ENCODE measurements at regions not wholly inside any gene's neighbourhood (a gene's known extent, or its start where the extent isn't known, plus 50 kb on each side); places are given as distances from the start of the nearest gene placed in this dataset.
"Not testable (repeated sequence)": the region's sequence is repeated elsewhere in the genome, so short reads cannot be mapped to it uniquely, and the experiment has no call there.

DNA sequence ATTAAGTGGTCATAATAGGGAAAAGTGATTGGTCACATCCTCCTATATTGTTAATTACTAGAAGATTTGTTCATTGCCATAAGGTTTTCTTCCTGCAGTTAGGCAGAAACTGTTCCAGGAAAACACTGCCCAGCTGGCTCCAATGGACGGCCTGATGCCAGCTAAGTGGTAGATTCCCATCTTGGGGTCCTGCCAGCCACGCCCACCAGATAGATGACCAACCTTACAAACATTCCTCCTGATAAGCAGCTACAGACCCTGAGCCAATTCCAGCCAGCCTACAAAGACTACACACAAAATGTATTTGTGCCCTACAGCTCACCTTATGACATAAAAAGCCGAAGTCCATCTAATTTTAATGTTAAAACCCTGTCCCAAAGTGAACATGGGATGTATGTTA is 685.9 kb upstream of the USP15 start:
- DNase-seq (ENCODE audit: low spot score): no peak

DNA sequence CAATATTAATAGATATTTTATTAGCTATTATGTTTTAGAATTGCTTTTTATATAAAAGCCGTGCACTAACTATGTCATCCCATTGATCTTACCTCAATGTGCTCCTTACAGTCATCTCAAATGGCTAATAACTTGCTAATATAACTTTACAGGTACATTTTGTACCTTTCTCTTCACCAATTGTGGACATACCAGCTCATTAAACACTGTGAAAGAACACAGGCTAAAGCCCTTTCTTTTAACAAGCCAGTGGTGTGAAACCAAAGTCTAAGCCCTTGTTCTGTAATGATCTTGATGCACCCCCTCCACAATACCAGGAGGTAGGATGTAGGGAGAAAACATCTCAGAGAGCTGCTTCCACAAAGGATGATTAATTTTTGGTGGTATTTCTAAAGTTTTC is 675.3 kb upstream of the USP15 start:
- DNase-seq (ENCODE audit: low spot score): no peak

DNA sequence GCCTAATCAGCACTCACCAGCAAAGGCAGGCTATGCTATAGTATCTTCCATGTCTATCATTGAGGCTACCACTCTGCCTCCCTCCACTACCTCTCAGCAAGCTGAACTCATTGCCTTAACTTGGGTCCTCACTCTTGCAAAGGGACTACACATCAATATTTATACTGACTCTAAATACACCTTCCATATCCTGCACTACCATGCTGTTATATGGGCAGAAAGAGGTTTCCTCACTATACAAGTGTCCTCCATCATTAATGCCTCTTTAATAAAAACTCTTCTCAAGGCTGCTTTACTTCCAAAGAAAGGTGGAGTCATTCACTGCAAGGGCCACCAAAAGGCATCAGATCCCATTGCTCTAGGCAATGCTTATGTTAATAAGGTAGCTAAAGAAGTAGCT is 669.3 kb upstream of the USP15 start:
- DNase-seq (ENCODE audit: low spot score): not testable (repeated sequence)

DNA sequence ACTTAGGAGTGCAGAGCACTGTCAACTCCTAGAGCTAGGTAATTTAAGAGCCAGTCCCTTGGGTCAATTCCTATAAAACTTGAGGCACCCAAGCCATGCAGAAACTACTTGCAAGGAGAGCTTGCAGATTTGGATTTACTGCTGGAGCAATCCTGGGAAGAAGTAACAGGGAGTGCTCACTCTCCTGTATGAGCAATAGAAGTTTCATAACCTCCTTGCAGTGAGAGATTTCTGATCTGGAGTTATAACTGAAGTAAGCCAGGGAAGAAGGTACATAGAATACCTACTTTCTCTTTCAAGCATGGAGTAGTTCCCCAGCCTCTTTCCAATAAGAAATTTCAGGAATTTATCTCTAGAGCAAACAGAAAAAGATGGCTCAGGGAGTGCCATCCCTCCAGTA is 650.1 kb upstream of the USP15 start:
- no peak for DNase-seq (ENCODE audit: low spot score)

DNA sequence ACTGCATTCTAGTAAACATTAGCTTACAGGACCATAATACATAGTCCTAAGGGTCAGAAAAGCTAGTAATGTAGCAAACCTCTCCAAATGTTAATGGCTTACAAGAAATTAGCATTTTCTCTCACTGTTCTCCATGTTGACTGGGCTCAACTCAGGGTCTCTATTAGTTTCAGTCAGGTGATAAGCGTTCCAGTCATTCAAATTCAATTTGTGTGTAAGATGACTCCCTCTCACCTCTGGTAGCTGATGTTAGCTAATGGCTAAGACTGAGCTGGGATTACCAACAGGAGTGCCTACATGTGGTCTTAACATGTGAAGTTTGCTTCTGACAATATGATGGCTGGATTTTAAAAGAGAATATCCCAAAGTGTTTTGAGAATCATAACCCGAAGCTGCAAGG is 630.5 kb upstream of the USP15 start:
- DNase-seq (ENCODE audit: low spot score): no peak

DNA sequence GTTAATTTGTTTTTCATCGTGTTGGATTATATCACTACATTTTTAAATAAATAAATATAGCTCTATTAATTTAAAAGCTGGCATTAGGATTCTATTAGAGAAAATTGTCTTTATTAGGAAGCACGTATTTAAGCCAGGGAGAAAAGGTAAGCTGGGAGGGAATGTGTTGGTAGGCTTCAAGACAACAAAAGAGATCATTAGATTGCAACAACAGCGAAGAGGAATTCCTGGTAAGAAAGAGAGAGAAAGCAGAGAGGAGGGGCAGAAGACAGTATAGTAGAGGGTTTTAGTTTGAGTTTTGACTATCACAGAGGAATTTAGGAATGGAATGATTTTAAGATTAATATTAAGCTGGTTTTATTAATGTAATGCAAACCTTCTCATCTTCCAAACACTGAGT is 613.6 kb upstream of the USP15 start:
- no peak for DNase-seq (ENCODE audit: low spot score)

DNA sequence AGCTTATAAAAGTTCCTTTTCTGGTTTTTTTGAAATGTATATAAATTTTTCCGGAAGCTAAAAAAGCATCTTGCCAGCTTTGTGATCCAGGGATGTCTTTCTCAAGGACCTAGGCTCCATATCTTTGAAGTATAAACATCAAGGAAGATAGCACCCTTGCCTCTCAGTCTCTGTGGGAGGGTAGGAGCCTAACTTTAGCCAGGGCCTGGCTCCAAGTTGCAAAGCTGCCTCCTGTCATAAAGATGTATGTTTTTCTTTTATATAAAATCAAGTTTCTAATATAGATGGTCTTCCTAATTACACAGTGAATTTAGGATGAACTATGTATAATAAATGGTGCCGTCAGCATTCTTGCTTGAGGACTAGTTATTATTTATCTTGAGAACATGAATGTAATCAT is 612.6 kb upstream of the USP15 start:
- no peak for DNase-seq (ENCODE audit: low spot score)

DNA sequence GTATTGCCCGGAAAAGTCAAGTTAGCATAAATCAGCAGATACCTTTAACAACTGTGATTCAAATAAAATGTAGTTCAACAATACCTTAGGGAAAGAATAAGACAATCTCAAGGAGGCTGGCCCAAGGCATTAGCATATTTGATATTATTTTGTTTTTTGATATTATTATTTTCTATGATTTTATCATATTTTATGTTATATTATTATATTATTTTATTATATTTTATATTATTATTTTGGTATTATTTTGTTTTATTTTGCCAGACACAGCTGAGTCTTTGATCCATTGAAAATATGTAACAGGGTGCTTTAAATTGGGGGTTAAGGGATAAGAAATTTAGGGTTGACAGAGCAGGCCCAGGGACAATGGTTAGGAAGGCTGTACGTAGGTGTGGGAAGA is 607.9 kb upstream of the USP15 start:
- DNase-seq (ENCODE audit: low spot score): no peak

- DNase-seq (ENCODE audit: low spot score): no peak
These were observed 605.5 kb upstream of the USP15 start for GRCh38 chr12:61654698-61655097.

- no peak for DNase-seq (ENCODE audit: low spot score)
These were observed 605.0 kb upstream of the USP15 start for GRCh38 chr12:61655241-61655640.

GRCh38 chr12:61667676-61668075 is 592.5 kb upstream of the USP15 start:
- DNase-seq (ENCODE audit: low spot score): no peak

DNA sequence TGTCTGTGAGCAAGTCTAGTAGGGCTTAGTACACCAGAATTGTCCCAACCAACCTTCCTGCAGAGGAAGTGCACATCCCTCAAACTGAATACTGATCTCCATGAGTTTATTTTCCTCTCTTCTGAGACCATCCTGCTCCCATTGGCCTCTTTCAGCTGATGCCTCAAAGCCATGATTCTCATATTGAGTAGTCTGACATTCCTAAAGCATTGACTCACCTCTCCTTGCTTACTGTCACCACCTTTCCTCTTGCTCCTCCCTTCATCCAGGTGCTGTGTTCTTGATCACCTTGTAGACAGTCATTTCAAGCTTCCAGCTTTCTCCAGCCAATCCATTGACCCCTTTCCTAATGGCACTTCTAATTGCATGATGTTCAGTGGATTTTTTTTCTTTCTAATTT is 583.7 kb upstream of the USP15 start:
- DNase-seq (ENCODE audit: low spot score): no peak

GRCh38 chr12:61687407-61687806 is 572.8 kb upstream of the USP15 start:
- DNase-seq (ENCODE audit: low spot score): no peak

GRCh38 chr12:61694214-61694613 is 566.0 kb upstream of the USP15 start:
- DNase-seq (ENCODE audit: low spot score): no peak

GRCh38 chr12:61701471-61701870 is 558.7 kb upstream of the USP15 start:
- DNase-seq (ENCODE audit: low spot score): no peak

GRCh38 chr12:61706783-61707182 is 553.4 kb upstream of the USP15 start:
- DNase-seq (ENCODE audit: low spot score): no peak

DNA sequence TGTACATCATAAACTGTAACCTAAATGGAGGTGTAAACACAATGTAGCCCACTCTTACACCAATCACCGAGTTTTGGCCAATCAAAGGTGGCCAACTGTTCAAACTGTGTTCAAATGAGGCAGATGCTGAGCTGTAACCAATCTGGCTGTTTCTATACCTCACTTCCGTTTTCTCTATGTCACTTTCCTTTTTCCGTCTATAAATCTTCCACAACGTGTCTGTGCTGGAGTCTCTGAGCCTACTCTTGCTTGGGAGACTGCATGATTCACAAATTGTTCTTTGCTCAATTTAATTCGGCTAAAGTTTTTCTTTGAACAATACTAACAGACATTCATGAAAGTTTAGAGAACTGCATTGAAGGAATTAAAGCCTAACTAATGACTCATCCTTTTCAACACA is 547.1 kb upstream of the USP15 start:
- no peak for DNase-seq (ENCODE audit: low spot score)

- DNase-seq (ENCODE audit: low spot score): no peak
These were observed 542.2 kb upstream of the USP15 start for GRCh38 chr12:61717986-61718385.

- DNase-seq (ENCODE audit: low spot score): no peak
These were observed 520.3 kb upstream of the USP15 start for GRCh38 chr12:61739925-61740324.

DNA sequence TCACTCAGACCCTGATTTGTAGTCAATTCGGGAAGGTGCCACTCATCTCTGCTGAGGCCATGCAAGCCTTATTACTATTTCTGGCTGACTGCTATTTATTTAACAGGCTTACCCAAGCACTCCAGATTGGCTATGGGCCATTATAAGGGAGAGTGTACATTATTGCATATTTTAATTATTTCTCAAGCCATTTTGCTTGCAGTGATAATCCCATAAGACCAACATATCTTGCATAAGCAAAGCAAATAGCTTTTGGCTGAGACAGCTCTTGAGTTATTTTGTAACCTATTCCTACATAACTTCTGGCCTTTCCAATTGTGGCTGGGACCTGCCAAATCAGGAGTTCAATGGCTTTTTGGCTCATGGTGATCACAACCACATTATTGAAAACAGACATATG is 509.6 kb upstream of the USP15 start:
- DNase-seq (ENCODE audit: low spot score): no peak

GRCh38 chr12:61754214-61754613 is 506.0 kb upstream of the USP15 start:
- no peak for DNase-seq (ENCODE audit: low spot score)

DNA sequence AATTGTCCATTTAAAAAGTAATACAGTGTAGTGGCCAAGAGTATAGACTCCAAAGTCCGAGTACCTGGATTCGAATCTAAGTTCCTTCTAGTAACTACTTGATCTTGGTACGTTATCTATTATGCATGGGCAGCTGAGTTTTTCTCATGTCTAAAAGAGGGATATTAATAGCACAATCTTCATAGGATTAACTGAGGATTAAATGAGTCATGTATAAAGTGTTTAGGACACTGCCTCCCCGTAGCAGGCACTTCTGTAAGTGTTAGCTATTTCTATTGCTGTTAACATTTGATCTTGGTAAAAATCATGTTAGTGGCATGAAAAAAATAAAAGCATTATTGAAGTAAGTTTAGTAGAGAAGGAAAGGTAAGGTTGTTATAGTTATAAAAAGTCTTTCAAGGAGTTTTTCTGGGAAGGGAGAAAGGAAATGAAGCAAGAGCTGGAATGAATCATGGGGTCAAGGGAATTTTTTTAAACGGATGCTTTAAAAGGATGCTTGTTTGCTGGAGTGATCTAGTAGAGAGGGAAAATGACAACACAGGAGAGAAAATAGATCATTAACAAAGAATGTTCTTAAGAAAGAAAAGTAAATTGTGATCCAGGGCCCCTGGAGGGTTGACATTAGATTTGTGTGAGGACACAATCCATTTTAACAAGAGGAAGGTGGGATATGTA is 502.2 kb upstream of the USP15 start:
- no peak for DNase-seq (ENCODE audit: low spot score)

- no peak for DNase-seq (ENCODE audit: low spot score)
These were observed 501.5 kb upstream of the USP15 start for GRCh38 chr12:61758661-61759060.

DNA sequence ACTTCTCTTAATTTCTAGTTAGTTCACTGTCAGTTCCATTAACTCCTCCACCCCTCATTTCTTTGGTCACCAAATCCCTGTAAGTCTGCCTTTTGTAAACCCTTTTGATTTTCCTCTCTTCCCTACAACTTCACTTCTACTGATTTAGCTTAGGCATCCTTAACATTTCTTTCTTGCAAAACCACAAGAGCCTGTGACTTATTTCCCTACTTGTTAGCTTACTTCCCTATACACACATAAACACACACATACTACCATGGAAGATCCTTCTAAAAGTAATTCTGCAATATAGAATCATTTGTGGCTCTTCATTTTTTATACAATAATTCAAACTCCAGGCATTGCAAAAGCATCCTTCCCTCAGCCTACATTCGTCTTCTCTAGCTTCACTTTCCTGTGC is 494.3 kb upstream of the USP15 start:
- no peak for DNase-seq (ENCODE audit: low spot score)

DNA sequence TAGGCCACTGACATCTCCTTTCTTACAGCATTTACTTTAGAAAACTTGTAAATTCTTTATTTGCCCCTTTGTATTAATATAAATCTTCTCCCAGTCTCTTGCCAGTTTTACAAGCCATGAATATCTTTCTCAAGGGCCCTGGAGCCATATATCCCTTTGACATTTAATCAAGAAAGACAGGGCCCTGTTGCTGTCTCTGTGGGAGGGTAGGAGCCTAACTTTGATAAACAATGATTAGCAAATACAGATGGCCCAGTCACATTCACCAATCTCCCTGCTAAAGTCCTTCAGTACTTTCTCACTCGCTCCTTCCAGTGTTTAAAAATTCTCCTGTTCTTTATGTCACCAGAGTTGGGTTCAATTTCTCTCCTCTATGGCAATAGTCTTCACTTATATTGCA is 479.8 kb upstream of the USP15 start:
- no peak for DNase-seq (ENCODE audit: low spot score)
